Karpas-422 (cell line): ENCODE measurements at regions not wholly inside any gene's neighbourhood (a gene's known extent, or its start where the extent isn't known, plus 50 kb on each side); places are given as distances from the start of the nearest gene placed in this dataset.

ENCODE experiments used
- DNase-seq: peaks from one replicate; pipeline ENCODE4 v3.0.0-alpha.2; 2015
- H2AFZ ChIP-seq: fragments of 200-600 bp; sonication (generic); 2 replicates; pipeline ENCODE4 v1.6.1; 2014; ENCODE audit warnings: antibody characterized with exemption, low read length, mixed read lengths
- H3K27ac ChIP-seq: fragments of 200-600 bp; sonication (generic); 2 replicates; pipeline ENCODE4 v1.5.1; 2014; ENCODE audit warnings: mild to moderate bottlenecking, low read length, moderate library complexity
- H3K27me3 ChIP-seq: fragments of 200-600 bp; sonication (generic); 2 replicates; pipeline ENCODE4 v1.6.1; 2014; ENCODE audit warnings: low read length, mixed read lengths
- H3K36me3 ChIP-seq: fragments of 200-600 bp; sonication (generic); 2 replicates; pipeline ENCODE4 v1.6.1; 2014; ENCODE audit warnings: low read length, mixed read lengths; ENCODE audit not compliant: insufficient read depth
- H3K4me1 ChIP-seq: fragments of 200-600 bp; sonication (generic); 2 replicates; pipeline ENCODE4 v1.6.1; 2014; ENCODE audit warnings: mild to moderate bottlenecking, low read length, mixed read lengths
- H3K4me2 ChIP-seq: fragments of 200-600 bp; sonication (generic); 2 replicates; pipeline ENCODE4 v1.6.1; 2014; ENCODE audit warnings: low read length, low read depth, mild to moderate bottlenecking; ENCODE audit not compliant: poor library complexity, severe bottlenecking
- H3K4me3 ChIP-seq: fragments of 200-600 bp; sonication (generic); 2 replicates; pipeline ENCODE4 v1.5.1; 2014; ENCODE audit warnings: mild to moderate bottlenecking, antibody characterized with exemption, low read length, mixed read lengths
- H3K79me2 ChIP-seq: fragments of 200-600 bp; sonication (generic); 2 replicates; pipeline ENCODE4 v1.6.1; 2014; ENCODE audit warnings: mild to moderate bottlenecking, low read length, mixed read lengths
- H3K9ac ChIP-seq: fragments of 200-600 bp; sonication (generic); 2 replicates; pipeline ENCODE4 v1.6.0; 2014; ENCODE audit warnings: low read length
- H3K9me2 ChIP-seq: fragments of 200-600 bp; sonication (generic), shearing (Covaris generic); replicated peaks from 2 replicates; pipeline ENCODE4 v1.6.0; 2014; ENCODE audit warnings: mild to moderate bottlenecking, low read length, moderate library complexity; ENCODE audit not compliant: insufficient read depth
- H3K9me3 ChIP-seq: fragments of 300-700, 200-600 bp; sonication (generic); 2 replicates; pipeline ENCODE4 v1.6.1; 2014; ENCODE audit warnings: low read length, mixed read lengths
- H4K20me1 ChIP-seq: fragments of 200-600 bp; sonication (generic); 2 replicates; pipeline ENCODE4 v1.6.1; 2014; ENCODE audit warnings: mild to moderate bottlenecking, antibody characterized with exemption, low read length, low read depth; ENCODE audit not compliant: insufficient read depth

DNA sequence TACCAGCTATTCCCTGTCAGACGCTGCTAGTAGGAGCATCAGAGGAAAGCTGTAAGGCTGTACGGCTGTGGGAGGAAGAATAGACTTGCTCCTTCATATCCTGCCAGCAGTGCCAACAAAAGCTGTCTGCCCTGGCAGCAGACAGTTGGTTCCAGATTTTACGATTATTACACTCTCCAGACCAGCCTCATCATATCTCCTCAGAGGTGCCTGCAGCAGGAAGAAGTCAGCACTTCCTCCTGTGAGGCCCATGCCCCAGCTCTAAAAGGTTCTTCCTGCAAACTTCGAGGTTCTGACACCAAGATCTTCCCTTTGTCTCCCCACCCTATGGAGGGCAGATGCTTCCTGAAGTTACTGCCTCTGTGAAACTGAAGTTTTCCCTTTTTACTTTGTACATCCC is 537.7 kb upstream of the PKDCC start:
- H2AFZ ChIP-seq, result no peak overlapping the region
- DNase-seq, result no peak
- H3K4me2 ChIP-seq, result no peak overlapping the region

GRCh38 chr2:41521211-41521610 is 526.6 kb upstream of the PKDCC start:
- H3K27ac ChIP-seq, result no peak overlapping the region
- no peak overlapping the region for H3K9ac ChIP-seq
- no peak overlapping the region for H3K4me2 ChIP-seq
- no peaks in the 10 kb centered on the region for H4K20me1 ChIP-seq
- H3K36me3 ChIP-seq, result no peaks in the 10 kb centered on the region
- H3K4me1 ChIP-seq, result no peaks in the 10 kb centered on the region
- H3K9me2 ChIP-seq, result no peaks in the 10 kb centered on the region
- H3K4me3 ChIP-seq, result no peak overlapping the region
- DNase-seq, result no peak
- no peaks in the 10 kb centered on the region for H3K9me3 ChIP-seq
- H3K27me3 ChIP-seq, result no peaks in the 10 kb centered on the region
- no peak overlapping the region for H2AFZ ChIP-seq
- no peaks in the 10 kb centered on the region for H3K79me2 ChIP-seq

More for the DNA sequence above, 537.7 kb upstream of the PKDCC start:
- no peak overlapping the region for H3K27ac ChIP-seq
- no peaks in the 10 kb centered on the region for H3K36me3 ChIP-seq
- H3K9me3 ChIP-seq, result no peaks in the 10 kb centered on the region
- H3K9ac ChIP-seq, result no peak overlapping the region
- H4K20me1 ChIP-seq, result no peaks in the 10 kb centered on the region
- H3K9me2 ChIP-seq, result no peaks in the 10 kb centered on the region
- H3K79me2 ChIP-seq, result no peaks in the 10 kb centered on the region
- H3K4me3 ChIP-seq, result no peak overlapping the region
- H3K27me3 ChIP-seq, result no peaks in the 10 kb centered on the region
- no peaks in the 10 kb centered on the region for H3K4me1 ChIP-seq

DNA sequence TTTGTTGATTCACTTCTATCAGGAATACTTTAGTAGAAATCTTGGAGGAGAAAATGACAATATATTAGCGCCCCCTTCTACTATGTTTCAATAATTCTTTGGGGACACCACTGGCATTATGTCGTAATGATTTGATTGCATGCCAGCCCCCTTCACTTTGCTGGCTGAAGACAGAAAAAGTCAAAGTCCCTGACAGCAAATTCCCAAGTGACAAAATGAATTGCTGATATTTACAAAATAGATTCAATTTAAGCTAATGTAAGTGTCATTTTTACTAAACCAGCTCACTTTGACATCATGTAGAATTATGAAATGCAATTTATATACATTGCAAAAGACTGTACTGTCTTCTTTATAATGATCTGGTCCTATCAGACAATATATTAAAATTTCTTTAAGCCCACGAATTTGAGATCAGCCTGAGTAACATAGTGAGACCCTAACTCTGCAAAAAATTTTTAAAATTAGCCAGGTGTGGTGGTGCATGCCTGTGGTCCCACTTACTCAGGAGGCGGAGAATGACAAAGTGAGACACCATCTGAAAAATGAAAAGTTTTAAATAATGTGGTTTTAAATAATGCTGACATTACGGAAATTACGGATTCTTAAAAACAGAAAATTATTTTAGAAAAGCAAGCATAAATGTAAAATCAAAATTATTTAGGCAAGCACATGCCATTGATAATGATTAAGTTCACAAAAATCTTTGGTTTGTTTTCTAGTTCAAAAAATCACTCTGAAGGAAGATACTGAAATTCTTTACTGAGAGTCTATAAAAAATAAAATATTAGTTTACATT is 520.1 kb upstream of the PKDCC start:
- Histone ChIP-seq H3K79me2 (no peaks in the 10 kb centered on the region), H3K36me3 (no peaks in the 10 kb centered on the region), H3K4me2 (no peak overlapping the region), H3K9ac (no peak overlapping the region), H3K4me3 (no peak overlapping the region), H3K27me3 (no peaks in the 10 kb centered on the region; the same call in 1 of the 2 replicates), H3K4me1 (no peaks in the 10 kb centered on the region), H3K9me3 (no peaks in the 10 kb centered on the region), H3K27ac (no peak overlapping the region), H4K20me1 (no peaks in the 10 kb centered on the region), H2AFZ (no peak overlapping the region), H3K9me2 (no peaks in the 10 kb centered on the region)
- DNase-seq, result no peak

DNA sequence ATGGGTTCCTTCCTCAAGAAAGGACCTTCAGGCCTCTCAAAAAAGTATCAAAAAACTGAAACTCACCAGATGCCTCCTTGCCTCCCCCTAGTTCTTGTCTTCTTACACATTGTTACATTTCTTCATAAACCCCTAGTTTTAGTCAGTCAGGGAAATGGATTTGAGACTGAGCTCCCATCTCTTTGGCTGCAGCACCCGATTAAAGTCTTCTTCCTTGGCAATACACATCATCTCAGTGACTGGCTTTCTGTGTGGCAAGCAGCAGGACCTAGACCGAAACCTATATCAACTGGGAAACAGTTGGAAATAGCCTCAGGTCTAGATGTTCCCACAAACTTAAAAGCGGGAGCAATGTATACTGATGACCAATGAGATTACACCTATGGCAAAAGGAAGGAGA is 512.2 kb upstream of the PKDCC start:
- no peak overlapping the region for H3K27ac ChIP-seq
- no peak overlapping the region for H3K4me2 ChIP-seq

DNA sequence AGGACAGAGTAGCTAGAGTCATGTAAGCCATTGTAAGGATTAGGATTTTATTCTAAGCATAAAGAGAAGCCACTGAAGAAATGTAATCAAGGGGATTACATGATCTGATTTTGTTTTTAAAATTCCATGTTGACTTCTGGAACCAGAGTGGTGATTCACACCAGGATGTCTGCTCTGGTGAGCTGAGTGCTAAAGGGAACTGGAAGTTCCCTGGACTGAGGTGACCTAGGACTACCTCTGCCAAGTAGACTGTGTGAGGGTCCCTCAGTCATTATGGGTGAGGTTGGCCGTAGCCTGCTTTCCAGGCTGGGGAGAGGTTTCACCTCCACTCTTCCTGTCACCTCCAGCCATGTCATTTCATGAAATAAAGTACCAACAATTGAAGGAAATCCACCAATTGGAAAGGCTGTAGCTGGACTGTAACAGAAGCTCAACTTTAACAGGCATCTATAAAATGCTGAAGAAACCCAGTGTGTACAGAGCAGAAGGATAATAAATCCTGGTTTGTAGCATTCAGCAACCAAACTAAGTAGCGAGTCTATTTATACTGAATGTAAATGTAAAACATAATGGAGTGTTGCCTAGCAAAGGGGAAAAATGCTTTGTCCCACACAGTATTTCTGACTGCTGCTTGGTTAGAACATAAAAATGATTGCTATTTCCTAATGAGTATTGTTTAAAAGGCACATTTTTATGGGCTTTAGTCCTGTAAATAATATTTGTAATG is 507.4 kb upstream of the PKDCC start:
- Histone ChIP-seq H3K9me3 (no peaks in the 10 kb centered on the region), H3K9me2 (no peaks in the 10 kb centered on the region), H3K9ac (no peak overlapping the region), H3K27ac (no peak overlapping the region), H3K27me3 (no peaks in the 10 kb centered on the region), H3K4me1 (no peaks in the 10 kb centered on the region), H4K20me1 (no peaks in the 10 kb centered on the region), H2AFZ (no peak overlapping the region), H3K4me3 (no peak overlapping the region), H3K79me2 (no peaks in the 10 kb centered on the region), H3K4me2 (no peak overlapping the region), H3K36me3 (no peaks in the 10 kb centered on the region)
- DNase-seq, result no peak

More for the DNA sequence above, 512.2 kb upstream of the PKDCC start:
- H3K9ac ChIP-seq, result no peak overlapping the region
- H3K79me2 ChIP-seq, result no peaks in the 10 kb centered on the region
- H3K4me1 ChIP-seq, result no peaks in the 10 kb centered on the region
- no peak overlapping the region for H2AFZ ChIP-seq
- DNase-seq, result no peak
- no peak overlapping the region for H3K4me3 ChIP-seq
- no peaks in the 10 kb centered on the region for H3K36me3 ChIP-seq
- no peaks in the 10 kb centered on the region for H3K9me2 ChIP-seq
- peaks cover 5% of the 10 kb centered on the region for H3K9me3 ChIP-seq
- no peaks in the 10 kb centered on the region for H4K20me1 ChIP-seq
- H3K27me3 ChIP-seq, result no peaks in the 10 kb centered on the region

GRCh38 chr2:41543726-41544125 is 504.1 kb upstream of the PKDCC start:
- H3K36me3 ChIP-seq, result no peaks in the 10 kb centered on the region
- no peak for DNase-seq
- H3K9ac ChIP-seq, result no peak overlapping the region
- no peaks in the 10 kb centered on the region for H3K9me2 ChIP-seq
- H3K4me1 ChIP-seq, result no peaks in the 10 kb centered on the region
- H4K20me1 ChIP-seq, result no peaks in the 10 kb centered on the region
- H3K4me2 ChIP-seq, result no peak overlapping the region
- H3K9me3 ChIP-seq, result no peaks in the 10 kb centered on the region
- no peaks in the 10 kb centered on the region for H3K27me3 ChIP-seq
- no peak overlapping the region for H3K4me3 ChIP-seq
- no peaks in the 10 kb centered on the region for H3K79me2 ChIP-seq
- H3K27ac ChIP-seq, result no peak overlapping the region
- H2AFZ ChIP-seq, result no peak overlapping the region

DNA sequence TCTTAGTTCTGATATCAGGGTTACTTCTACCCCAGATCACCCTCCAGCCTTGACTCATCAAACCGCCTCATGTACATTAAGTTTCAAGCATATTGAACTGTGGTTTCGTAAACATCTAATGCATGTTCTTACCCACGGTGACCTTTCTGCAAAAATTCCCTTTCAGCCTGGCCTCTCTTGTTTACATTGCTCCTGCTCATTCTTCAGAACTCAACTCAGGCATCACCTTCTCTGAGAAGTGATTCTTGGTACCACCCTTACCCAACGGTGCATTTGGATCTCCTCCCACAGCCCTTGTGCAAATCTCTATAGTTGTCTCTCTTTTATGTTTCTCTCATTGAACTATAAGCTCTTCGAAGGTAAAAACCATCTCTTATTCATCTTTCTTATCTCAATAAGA is 503.1 kb upstream of the PKDCC start:
- Histone ChIP-seq H2AFZ (no peak overlapping the region), H3K4me2 (no peak overlapping the region), H3K9me2 (no peaks in the 10 kb centered on the region), H3K4me3 (no peak overlapping the region), H3K9me3 (no peaks in the 10 kb centered on the region), H3K79me2 (no peaks in the 10 kb centered on the region), H3K9ac (no peak overlapping the region), H3K27me3 (no peaks in the 10 kb centered on the region), H3K27ac (no peak overlapping the region), H4K20me1 (no peaks in the 10 kb centered on the region), H3K36me3 (no peaks in the 10 kb centered on the region), H3K4me1 (no peaks in the 10 kb centered on the region)
- no peak for DNase-seq

- no peak overlapping the region for H3K9ac ChIP-seq
- H3K79me2 ChIP-seq, result no peaks in the 10 kb centered on the region
- H3K27me3 ChIP-seq, result no peaks in the 10 kb centered on the region
- no peaks in the 10 kb centered on the region for H3K36me3 ChIP-seq
- no peak overlapping the region for H3K4me3 ChIP-seq
- no peaks in the 10 kb centered on the region for H3K9me2 ChIP-seq
- DNase-seq, result no peak
- H2AFZ ChIP-seq, result no peak overlapping the region
- no peak overlapping the region for H3K4me2 ChIP-seq
- H3K9me3 ChIP-seq, result no peaks in the 10 kb centered on the region
- H3K4me1 ChIP-seq, result no peaks in the 10 kb centered on the region
- H4K20me1 ChIP-seq, result no peaks in the 10 kb centered on the region
- no peak overlapping the region for H3K27ac ChIP-seq
Observed at GRCh38 chr2:41546031-41546430, 501.8 kb upstream of the PKDCC start.
